ENCODE measurements at regions not wholly inside any gene's neighbourhood (a gene's known extent, or its start where the extent isn't known, plus 50 kb on each side); places are given as distances from the start of the nearest gene placed in this dataset.

- TF ChIP-seq CTCF (IDR thresholded peaks at IDR 0.05) (no peak), CHD4 (IDR thresholded peaks at IDR 0.05; ENCODE audit: borderline replicate concordance) (no peak), BHLHE40 (IDR thresholded peaks at IDR 0.05; ENCODE audit: low read depth, low read length) (no peak), ESRRA (IDR thresholded peaks at IDR 0.05; ENCODE audit: borderline replicate concordance, low read length) (no peak), POLR2A (IDR thresholded peaks at IDR 0.05; ENCODE audit: low read length) (no peak), NFE2L2 (conservative IDR thresholded peaks at IDR 0.05; ENCODE audit: low read length) (no peak), CBX8 (IDR thresholded peaks at IDR 0.05) (no peak), MAX (IDR thresholded peaks at IDR 0.05) (no peak), RCOR1 (IDR thresholded peaks at IDR 0.05; ENCODE audit: low read depth, low read length) (no peak)
Observed at GRCh38 chr2:236415684-236416444, 151.7 kb upstream of the ASB18 start.
